PC-9 (cell line): ENCODE measurements at regions not wholly inside any gene's neighbourhood (a gene's known extent, or its start where the extent isn't known, plus 50 kb on each side); places are given as distances from the start of the nearest gene placed in this dataset.

Source experiments
- BruUV-seq: library from RNA; stranded (reverse); fragments of 400-500 nt; replicated peaks from 2 replicates; lab custom pipeline; 2021; lab: Mats Ljungman, UMichigan
- CTCF ChIA-PET: fragments of 300-600 bp; sonication (Branson Sonifier 250); formaldehyde crosslinking; loops from one replicate; lab custom pipeline; 2022; ENCODE audit warnings: antibody characterized with exemption; lab: Charles Lee
- POLR2A ChIA-PET: fragments of 300-600 bp; sonication (Branson Sonifier 250); formaldehyde crosslinking; loops from one replicate; lab custom pipeline; 2022; ENCODE audit warnings: antibody characterized with exemption; ENCODE audit not compliant: unreplicated experiment; lab: Charles Lee
- DNase-seq, 2 experiments: peaks; one replicate each; pipeline versions ENCODE4 v3.0.0 to v3.0.0-alpha.2; 2015 to 2022; ENCODE audit warnings: mixed read lengths in 1 of 2
- H2AFZ ChIP-seq: fragments of 200-600 bp; sonication (generic); 2 replicates; pipeline ENCODE4 v1.8.1; 2017; ENCODE audit warnings: antibody characterized with exemption
- H3F3A ChIP-seq: fragments of 200-600 bp; sonication (generic); 2 replicates; pipeline ENCODE4 v1.8.1; 2017; ENCODE audit warnings: antibody characterized with exemption, mild to moderate bottlenecking, low read depth; ENCODE audit not compliant: insufficient read depth
- H3K27ac ChIP-seq: fragments of 200-600 bp; sonication (generic); 2 replicates; pipeline ENCODE4 v1.6.1; 2016; ENCODE audit warnings: mixed run types
- H3K27me3 ChIP-seq: fragments of 200-600 bp; sonication (generic); 2 replicates; pipeline ENCODE4 v1.6.1; 2016; ENCODE audit warnings: low read depth, mixed run types; ENCODE audit not compliant: insufficient read depth
- H3K36me3 ChIP-seq: fragments of 200-600 bp; sonication (generic); 2 replicates; pipeline ENCODE4 v1.6.1; 2016; ENCODE audit warnings: low read depth, mixed run types
- H3K4me1 ChIP-seq: fragments of 200-600 bp; sonication (generic); replicated peaks from 2 replicates; pipeline ENCODE4 v1.6.1; 2016; ENCODE audit warnings: mixed run types; ENCODE audit not compliant: insufficient read depth
- H3K4me2 ChIP-seq: fragments of 200-600 bp; sonication (generic); 2 replicates; pipeline ENCODE4 v1.6.1; 2017; ENCODE audit warnings: mixed run types
- H3K4me3 ChIP-seq: fragments of 200-600 bp; sonication (generic); 2 replicates; pipeline ENCODE4 v1.6.1; 2016; ENCODE audit warnings: mixed run types
- H3K79me2 ChIP-seq: fragments of 200-600 bp; sonication (generic); 2 replicates; pipeline ENCODE4 v1.6.1; 2017; ENCODE audit warnings: low read depth, mixed run types
- H3K9me2 ChIP-seq: fragments of 200-600 bp; sonication (generic); 2 replicates; pipeline ENCODE4 v1.8.1; 2017; ENCODE audit warnings: mild to moderate bottlenecking; ENCODE audit not compliant: insufficient read depth
- H3K9me3 ChIP-seq: fragments of 200-600 bp; sonication (generic); 2 replicates; pipeline ENCODE4 v1.8.1; 2016; ENCODE audit warnings: low read depth; ENCODE audit not compliant: insufficient read depth
- H4K20me1 ChIP-seq: fragments of 200-600 bp; sonication (generic); 2 replicates; pipeline ENCODE4 v1.8.1; 2017; ENCODE audit not compliant: insufficient read depth
- EZH2 ChIP-seq: fragments of 200-600 bp; sonication (generic); IDR thresholded peaks from 2 replicates; pipeline ENCODE4 v1.8.0; 2017; ENCODE audit warnings: antibody characterized with exemption, low read depth
- intact Hi-C: fragments of 100-400 bp; cut with micrococcal nuclease; formaldehyde crosslinking; loops from one replicate; pipeline ENCODE4 v1.10.0; 2022; ENCODE audit not compliant: unreplicated experiment
- TF ChIP-seq, protein P1 (sequence below): fragments of 200-600 bp; sonication (generic); conservative IDR thresholded peaks from 2 replicates; pipeline ENCODE4 v1.6.1; 2017; ENCODE audit warnings: mixed run types, antibody characterized with exemption, mild to moderate bottlenecking, moderate library complexity

DNA sequence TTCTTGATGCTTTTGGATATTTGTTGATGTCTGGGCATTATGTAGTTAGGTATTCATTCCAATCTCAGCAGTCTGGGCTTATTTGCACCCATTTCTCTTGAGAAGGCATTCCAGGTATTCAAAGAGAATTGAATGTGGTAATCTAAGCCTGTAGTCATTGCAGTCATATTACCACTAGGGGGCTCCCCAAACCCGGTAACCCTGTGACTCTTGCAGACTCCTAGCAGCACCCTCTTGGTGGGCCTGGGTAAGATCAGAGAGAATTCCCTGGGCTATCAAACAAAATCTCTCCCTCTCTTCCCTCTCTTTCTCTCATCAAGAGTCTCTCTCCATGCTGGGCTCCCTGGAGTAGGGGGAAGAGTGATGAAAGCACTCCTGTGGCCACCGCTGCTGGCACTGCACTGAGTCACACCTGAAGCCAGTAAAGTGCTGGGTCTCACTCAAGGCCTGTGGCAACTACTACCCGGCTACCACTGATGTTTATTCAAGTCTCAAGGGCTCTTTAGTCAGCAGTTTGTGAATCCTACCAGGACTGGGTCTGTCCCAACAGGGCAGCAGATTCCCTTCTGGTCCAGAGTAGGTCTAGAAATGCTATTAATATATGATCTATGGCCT, 187.7 kb upstream of the NUDT10 start:
- Histone ChIP-seq H3K4me2 (no peak overlapping the region), H3F3A (no peaks in the 10 kb centered on the region), H3K9me2 (no peaks in the 10 kb centered on the region), H4K20me1 (no peaks in the 10 kb centered on the region), H3K4me3 (no peak overlapping the region), H3K9me3 (no peaks in the 10 kb centered on the region), H3K4me1 (no peaks in the 10 kb centered on the region), H3K27me3 (no peaks in the 10 kb centered on the region), H3K36me3 (no peaks in the 10 kb centered on the region), H3K27ac (no peak overlapping the region), H2AFZ (no peak overlapping the region), H3K79me2 (no peaks in the 10 kb centered on the region)
- DNase-seq = peak in 1 of 2 experiments; percentile 3
- POLR2A ChIA-PET = no interaction called here
- TF ChIP-seq EZH2 = no peak
- TF ChIP-seq, protein P1, sequence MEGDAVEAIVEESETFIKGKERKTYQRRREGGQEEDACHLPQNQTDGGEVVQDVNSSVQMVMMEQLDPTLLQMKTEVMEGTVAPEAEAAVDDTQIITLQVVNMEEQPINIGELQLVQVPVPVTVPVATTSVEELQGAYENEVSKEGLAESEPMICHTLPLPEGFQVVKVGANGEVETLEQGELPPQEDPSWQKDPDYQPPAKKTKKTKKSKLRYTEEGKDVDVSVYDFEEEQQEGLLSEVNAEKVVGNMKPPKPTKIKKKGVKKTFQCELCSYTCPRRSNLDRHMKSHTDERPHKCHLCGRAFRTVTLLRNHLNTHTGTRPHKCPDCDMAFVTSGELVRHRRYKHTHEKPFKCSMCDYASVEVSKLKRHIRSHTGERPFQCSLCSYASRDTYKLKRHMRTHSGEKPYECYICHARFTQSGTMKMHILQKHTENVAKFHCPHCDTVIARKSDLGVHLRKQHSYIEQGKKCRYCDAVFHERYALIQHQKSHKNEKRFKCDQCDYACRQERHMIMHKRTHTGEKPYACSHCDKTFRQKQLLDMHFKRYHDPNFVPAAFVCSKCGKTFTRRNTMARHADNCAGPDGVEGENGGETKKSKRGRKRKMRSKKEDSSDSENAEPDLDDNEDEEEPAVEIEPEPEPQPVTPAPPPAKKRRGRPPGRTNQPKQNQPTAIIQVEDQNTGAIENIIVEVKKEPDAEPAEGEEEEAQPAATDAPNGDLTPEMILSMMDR = peak; percentile 55
- no TSS peak for BruUV-seq
- CTCF ChIA-PET = no interaction called here
- intact Hi-C loops = no loop called here

DNA sequence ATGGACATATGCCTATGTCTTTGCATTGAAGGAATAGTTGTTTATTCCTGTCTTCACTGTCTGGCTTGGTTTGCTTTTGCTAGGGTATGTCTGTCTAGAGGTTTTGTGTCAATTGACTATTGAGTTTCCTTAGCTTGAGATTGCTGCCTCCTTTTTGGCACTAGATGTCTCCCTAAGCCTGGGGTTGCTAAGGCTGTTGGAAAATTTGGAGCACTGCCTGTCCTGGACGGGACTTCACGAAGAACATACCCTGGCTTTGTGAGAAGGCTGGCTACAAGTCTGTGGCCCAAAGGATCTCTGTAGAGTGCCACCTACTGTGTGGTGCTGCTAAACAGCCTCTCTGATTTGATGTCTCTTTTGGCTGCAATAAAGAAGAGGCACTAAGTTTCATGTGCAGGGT, 183.8 kb upstream of the NUDT10 start:
- no peaks in the 10 kb centered on the region for H3K36me3 ChIP-seq
- H3K9me2 ChIP-seq = no peaks in the 10 kb centered on the region
- no peaks in the 10 kb centered on the region for H3K9me3 ChIP-seq
- H3K79me2 ChIP-seq = no peaks in the 10 kb centered on the region
- H3K27ac ChIP-seq = no peak overlapping the region
- no peaks in the 10 kb centered on the region for H3K27me3 ChIP-seq
- H3K4me1 ChIP-seq = no peaks in the 10 kb centered on the region
- BruUV-seq = no TSS peak
- ChIA-PET CTCF (no interaction called here), POLR2A (no interaction called here)
- no peaks in the 10 kb centered on the region for H3F3A ChIP-seq
- H3K4me2 ChIP-seq = no peak overlapping the region
- no peak overlapping the region for H2AFZ ChIP-seq
- no peaks in the 10 kb centered on the region for H4K20me1 ChIP-seq
- TF ChIP-seq, protein P1 = no peak
- no peak for TF ChIP-seq EZH2
- no peak overlapping the region for H3K4me3 ChIP-seq
- intact Hi-C loops = no loop called here
- DNase-seq = no peak

DNA sequence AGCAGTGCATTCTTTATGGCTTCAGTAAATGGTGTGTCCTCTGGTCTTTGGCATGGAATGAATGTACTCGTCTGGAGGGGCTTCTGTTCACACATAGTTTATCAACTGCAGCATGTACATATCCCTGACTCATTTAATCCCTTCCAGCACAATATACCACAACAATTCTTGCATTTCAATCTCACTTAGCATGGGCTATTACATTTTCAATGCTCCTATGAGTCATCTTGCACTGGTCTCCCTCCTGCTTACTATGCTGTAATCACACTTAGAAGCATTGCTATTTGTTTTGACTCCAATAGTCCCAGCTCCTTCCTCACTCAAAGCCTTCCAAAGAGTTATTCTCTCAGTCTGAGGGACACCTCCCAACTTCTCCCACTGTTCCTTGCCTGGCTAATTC, 180.9 kb upstream of the NUDT10 start:
- Histone ChIP-seq H3K4me2 (no peak overlapping the region), H2AFZ (no peak overlapping the region), H4K20me1 (no peaks in the 10 kb centered on the region), H3K27ac (no peak overlapping the region), H3K4me3 (no peak overlapping the region), H3F3A (no peaks in the 10 kb centered on the region), H3K27me3 (no peaks in the 10 kb centered on the region), H3K9me3 (no peaks in the 10 kb centered on the region), H3K9me2 (no peaks in the 10 kb centered on the region), H3K4me1 (no peaks in the 10 kb centered on the region), H3K36me3 (no peaks in the 10 kb centered on the region), H3K79me2 (no peaks in the 10 kb centered on the region)
- intact Hi-C loops = no loop called here
- CTCF ChIA-PET = no interaction called here
- POLR2A ChIA-PET = no interaction called here
- DNase-seq = no peak
- no peak for TF ChIP-seq EZH2
- TF ChIP-seq, protein P1 = no peak
- no TSS peak for BruUV-seq
